HepG2 (cell line): ENCODE measurements at regions not wholly inside any gene's neighbourhood (a gene's known extent, or its start where the extent isn't known, plus 50 kb on each side); places are given as distances from the start of the nearest gene placed in this dataset.

Experiments
- AKAP8 ChIP-seq: sonication (generic); formaldehyde crosslinking; IDR thresholded peaks from 2 replicates; pipeline ENCODE4 v1.5.1; 2020; ENCODE audit warnings: mild to moderate bottlenecking, missing genetic modification reagents
- EED ChIP-seq: sonication (generic); formaldehyde crosslinking; IDR thresholded peaks from 2 replicates; pipeline ENCODE4 v1.5.0; 2020; ENCODE audit warnings: mild to moderate bottlenecking, missing genetic modification reagents
- MAZ ChIP-seq, 2 experiments: sonication (generic) in 1 of 2; formaldehyde crosslinking in 1 of 2; IDR thresholded peaks; 2 replicates each; pipeline versions ENCODE4 v1.5.0 to v1.6.1; 2012 to 2020; ENCODE audit warnings: low read depth in 2 of 2, mild to moderate bottlenecking in 2 of 2, borderline replicate concordance in 1 of 2, improper control_type of control experiment in 1 of 2, low read length in 1 of 2, missing genetic modification reagents in 1 of 2, moderate library complexity in 1 of 2
- PHF8 ChIP-seq: sonication (generic); formaldehyde crosslinking; IDR thresholded peaks from 2 replicates; pipeline ENCODE4 v1.5.0; 2020; ENCODE audit warnings: missing genetic modification reagents
- SP1 ChIP-seq, 2 experiments: fragments of 450-650 bp in 1 of 2; sonication (generic) in 1 of 2; formaldehyde crosslinking in 1 of 2; IDR thresholded peaks; 2 replicates each; pipeline versions ENCODE4 v1.4.0 to v1.6.1; 2016 to 2020; ENCODE audit warnings: missing genetic modification reagents in 1 of 2
- SP140L ChIP-seq: sonication (generic); formaldehyde crosslinking; IDR thresholded peaks from 2 replicates; pipeline ENCODE4 v1.4.0; 2020; ENCODE audit warnings: missing genetic modification reagents, borderline replicate concordance
- ZNF567 ChIP-seq: sonication (generic); formaldehyde crosslinking; IDR thresholded peaks from 2 replicates; pipeline ENCODE4 v1.8.1; 2023; ENCODE audit warnings: mild to moderate bottlenecking, missing genetic modification reagents, borderline replicate concordance
- ZNF775 ChIP-seq: sonication (generic); formaldehyde crosslinking; IDR thresholded peaks from 2 replicates; pipeline ENCODE4 v1.4.0; 2020; ENCODE audit warnings: missing genetic modification reagents, mild to moderate bottlenecking, moderate library complexity, borderline replicate concordance
- ZSCAN20 ChIP-seq: sonication (generic); formaldehyde crosslinking; IDR thresholded peaks from 2 replicates; pipeline ENCODE4 v1.4.0; 2020; ENCODE audit warnings: missing genetic modification reagents, mild to moderate bottlenecking, borderline replicate concordance
- TF ChIP-seq, protein P1 (sequence below): IDR thresholded peaks from 2 replicates; pipeline ENCODE4 v1.6.1; 2016; ENCODE audit warnings: low read depth, missing genetic modification reagents, missing compliant biosample characterization
- TF ChIP-seq, protein P2 (sequence below): sonication (generic); formaldehyde crosslinking; IDR thresholded peaks from 2 replicates; pipeline ENCODE4 v1.5.0; 2020; ENCODE audit warnings: mild to moderate bottlenecking, missing genetic modification reagents
- TF ChIP-seq, protein P3 (sequence below): sonication (generic); formaldehyde crosslinking; IDR thresholded peaks from 2 replicates; pipeline ENCODE4 v1.4.0; 2020; ENCODE audit warnings: missing genetic modification reagents, low read depth, mild to moderate bottlenecking, borderline replicate concordance
- TF ChIP-seq, protein P4 (sequence below): sonication (generic); formaldehyde crosslinking; IDR thresholded peaks from 2 replicates; pipeline ENCODE4 v1.9.0; 2022; ENCODE audit warnings: missing genetic modification reagents, mild to moderate bottlenecking, borderline replicate concordance
- TF ChIP-seq, protein P5 (sequence below): IDR thresholded peaks from 2 replicates; pipeline ENCODE4 v1.6.1; 2016; ENCODE audit warnings: missing compliant biosample characterization, missing genetic modification reagents, borderline replicate concordance

DNA sequence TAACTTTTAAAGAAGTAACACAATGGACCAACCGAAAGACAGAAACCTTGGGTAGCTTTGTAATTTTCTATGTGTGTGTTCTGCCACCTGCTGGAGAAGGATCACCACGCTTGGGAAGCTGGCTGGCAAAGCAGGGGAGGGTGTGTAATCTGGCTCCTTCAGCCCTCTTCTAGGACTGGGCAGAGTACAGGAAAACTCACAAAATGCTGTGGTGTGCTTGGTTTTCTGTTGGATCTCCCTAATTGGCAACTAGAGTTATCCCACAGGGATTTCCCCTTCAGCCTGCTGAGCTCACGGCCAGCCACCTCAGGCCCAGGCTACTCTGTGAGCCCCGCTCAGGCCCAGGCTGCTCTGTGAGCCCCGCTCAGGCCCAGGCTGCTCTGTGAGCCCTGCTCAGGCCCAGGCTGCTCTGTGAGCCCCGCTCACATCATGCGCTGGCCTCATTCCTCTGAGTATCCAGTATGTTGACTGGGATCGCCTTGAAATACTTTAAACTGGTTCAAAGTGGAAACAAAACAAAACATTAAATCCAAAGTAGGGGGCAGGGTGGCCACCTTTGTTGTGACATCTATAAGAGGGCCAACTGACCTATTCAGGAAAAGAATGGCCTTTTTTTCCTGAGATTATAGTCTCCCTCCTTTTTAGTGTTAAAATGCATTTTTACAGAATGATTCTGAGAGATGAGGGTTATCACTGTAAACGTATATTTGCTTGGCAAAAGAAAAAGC, 52.0 kb upstream of the RNU6-8 start (continued):
- TF ChIP-seq, protein P1, sequence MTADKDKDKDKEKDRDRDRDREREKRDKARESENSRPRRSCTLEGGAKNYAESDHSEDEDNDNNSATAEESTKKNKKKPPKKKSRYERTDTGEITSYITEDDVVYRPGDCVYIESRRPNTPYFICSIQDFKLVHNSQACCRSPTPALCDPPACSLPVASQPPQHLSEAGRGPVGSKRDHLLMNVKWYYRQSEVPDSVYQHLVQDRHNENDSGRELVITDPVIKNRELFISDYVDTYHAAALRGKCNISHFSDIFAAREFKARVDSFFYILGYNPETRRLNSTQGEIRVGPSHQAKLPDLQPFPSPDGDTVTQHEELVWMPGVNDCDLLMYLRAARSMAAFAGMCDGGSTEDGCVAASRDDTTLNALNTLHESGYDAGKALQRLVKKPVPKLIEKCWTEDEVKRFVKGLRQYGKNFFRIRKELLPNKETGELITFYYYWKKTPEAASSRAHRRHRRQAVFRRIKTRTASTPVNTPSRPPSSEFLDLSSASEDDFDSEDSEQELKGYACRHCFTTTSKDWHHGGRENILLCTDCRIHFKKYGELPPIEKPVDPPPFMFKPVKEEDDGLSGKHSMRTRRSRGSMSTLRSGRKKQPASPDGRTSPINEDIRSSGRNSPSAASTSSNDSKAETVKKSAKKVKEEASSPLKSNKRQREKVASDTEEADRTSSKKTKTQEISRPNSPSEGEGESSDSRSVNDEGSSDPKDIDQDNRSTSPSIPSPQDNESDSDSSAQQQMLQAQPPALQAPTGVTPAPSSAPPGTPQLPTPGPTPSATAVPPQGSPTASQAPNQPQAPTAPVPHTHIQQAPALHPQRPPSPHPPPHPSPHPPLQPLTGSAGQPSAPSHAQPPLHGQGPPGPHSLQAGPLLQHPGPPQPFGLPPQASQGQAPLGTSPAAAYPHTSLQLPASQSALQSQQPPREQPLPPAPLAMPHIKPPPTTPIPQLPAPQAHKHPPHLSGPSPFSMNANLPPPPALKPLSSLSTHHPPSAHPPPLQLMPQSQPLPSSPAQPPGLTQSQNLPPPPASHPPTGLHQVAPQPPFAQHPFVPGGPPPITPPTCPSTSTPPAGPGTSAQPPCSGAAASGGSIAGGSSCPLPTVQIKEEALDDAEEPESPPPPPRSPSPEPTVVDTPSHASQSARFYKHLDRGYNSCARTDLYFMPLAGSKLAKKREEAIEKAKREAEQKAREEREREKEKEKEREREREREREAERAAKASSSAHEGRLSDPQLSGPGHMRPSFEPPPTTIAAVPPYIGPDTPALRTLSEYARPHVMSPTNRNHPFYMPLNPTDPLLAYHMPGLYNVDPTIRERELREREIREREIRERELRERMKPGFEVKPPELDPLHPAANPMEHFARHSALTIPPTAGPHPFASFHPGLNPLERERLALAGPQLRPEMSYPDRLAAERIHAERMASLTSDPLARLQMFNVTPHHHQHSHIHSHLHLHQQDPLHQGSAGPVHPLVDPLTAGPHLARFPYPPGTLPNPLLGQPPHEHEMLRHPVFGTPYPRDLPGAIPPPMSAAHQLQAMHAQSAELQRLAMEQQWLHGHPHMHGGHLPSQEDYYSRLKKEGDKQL, result no peak
- TF ChIP-seq ZNF567 (CRISPR knock-in tag) (no peak), SP1 (IDR thresholded peaks at IDR 0.05) (no peak), SP1 (CRISPR knock-in tag; IDR thresholded peaks at IDR 0.05) (no peak), SP140L (CRISPR knock-in tag) (no peak), MAZ (IDR thresholded peaks at IDR 0.05; ENCODE audit: borderline replicate concordance, low read depth, low read length) (peak; percentile 45; the same call in 1 of the 2 replicates), MAZ (CRISPR knock-in tag; IDR thresholded peaks at IDR 0.05; ENCODE audit: low read depth) (no peak), AKAP8 (CRISPR knock-in tag) (no peak), ZSCAN20 (CRISPR knock-in tag) (0 out of 2 replicates have a peak, but pooled peaks have one; percentile 25), ZNF775 (CRISPR knock-in tag) (no peak), PHF8 (CRISPR knock-in tag) (peak; percentile 52; the same call in 1 of the 2 replicates), EED (no peak)
- TF ChIP-seq, protein P2, sequence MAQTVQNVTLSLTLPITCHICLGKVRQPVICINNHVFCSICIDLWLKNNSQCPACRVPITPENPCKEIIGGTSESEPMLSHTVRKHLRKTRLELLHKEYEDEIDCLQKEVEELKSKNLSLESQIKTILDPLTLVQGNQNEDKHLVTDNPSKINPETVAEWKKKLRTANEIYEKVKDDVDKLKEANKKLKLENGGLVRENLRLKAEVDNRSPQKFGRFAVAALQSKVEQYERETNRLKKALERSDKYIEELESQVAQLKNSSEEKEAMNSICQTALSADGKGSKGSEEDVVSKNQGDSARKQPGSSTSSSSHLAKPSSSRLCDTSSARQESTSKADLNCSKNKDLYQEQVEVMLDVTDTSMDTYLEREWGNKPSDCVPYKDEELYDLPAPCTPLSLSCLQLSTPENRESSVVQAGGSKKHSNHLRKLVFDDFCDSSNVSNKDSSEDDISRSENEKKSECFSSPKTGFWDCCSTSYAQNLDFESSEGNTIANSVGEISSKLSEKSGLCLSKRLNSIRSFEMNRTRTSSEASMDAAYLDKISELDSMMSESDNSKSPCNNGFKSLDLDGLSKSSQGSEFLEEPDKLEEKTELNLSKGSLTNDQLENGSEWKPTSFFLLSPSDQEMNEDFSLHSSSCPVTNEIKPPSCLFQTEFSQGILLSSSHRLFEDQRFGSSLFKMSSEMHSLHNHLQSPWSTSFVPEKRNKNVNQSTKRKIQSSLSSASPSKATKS (CRISPR knock-in tag), result no peak
- TF ChIP-seq, protein P3, sequence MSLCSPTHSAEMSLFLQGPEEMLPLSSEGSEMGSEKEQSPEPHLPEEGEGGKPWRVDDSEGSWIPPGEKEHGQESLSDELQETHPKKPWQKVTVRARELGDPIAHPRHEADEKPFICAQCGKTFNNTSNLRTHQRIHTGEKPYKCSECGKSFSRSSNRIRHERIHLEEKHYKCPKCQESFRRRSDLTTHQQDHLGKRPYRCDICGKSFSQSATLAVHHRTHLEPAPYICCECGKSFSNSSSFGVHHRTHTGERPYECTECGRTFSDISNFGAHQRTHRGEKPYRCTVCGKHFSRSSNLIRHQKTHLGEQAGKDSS (CRISPR knock-in tag), result no peak; the same call in 1 of the 2 replicates
- TF ChIP-seq, protein P4, sequence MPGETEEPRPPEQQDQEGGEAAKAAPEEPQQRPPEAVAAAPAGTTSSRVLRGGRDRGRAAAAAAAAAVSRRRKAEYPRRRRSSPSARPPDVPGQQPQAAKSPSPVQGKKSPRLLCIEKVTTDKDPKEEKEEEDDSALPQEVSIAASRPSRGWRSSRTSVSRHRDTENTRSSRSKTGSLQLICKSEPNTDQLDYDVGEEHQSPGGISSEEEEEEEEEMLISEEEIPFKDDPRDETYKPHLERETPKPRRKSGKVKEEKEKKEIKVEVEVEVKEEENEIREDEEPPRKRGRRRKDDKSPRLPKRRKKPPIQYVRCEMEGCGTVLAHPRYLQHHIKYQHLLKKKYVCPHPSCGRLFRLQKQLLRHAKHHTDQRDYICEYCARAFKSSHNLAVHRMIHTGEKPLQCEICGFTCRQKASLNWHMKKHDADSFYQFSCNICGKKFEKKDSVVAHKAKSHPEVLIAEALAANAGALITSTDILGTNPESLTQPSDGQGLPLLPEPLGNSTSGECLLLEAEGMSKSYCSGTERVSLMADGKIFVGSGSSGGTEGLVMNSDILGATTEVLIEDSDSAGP, result peak; percentile 63; the same call in 1 of the 2 replicates
- TF ChIP-seq, protein P5, sequence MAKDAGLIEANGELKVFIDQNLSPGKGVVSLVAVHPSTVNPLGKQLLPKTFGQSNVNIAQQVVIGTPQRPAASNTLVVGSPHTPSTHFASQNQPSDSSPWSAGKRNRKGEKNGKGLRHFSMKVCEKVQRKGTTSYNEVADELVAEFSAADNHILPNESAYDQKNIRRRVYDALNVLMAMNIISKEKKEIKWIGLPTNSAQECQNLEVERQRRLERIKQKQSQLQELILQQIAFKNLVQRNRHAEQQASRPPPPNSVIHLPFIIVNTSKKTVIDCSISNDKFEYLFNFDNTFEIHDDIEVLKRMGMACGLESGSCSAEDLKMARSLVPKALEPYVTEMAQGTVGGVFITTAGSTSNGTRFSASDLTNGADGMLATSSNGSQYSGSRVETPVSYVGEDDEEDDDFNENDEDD (CRISPR knock-in tag), result no peak
